Natural killer cell (primary cell): ENCODE measurements at regions not wholly inside any gene's neighbourhood (a gene's known extent, or its start where the extent isn't known, plus 50 kb on each side); places are given as distances from the start of the nearest gene placed in this dataset.
A peak's percentile ranks its signal among the peaks of the same experiment; 100 is the strongest.
"Not testable (repeated sequence)": the region's sequence is repeated elsewhere in the genome, so short reads cannot be mapped to it uniquely, and the experiment has no call there.

Source experiments
- ATAC-seq, 3 donors: fragments of 150-1000 bp in 2 of 3; fragments of 200-7000 bp in 1 of 3; cut with Tn5 transposase; 1 replicate in 1 of 3; 2 replicates in 2 of 3; pipeline ENCODE4 v1.10.0; 2021; ENCODE audit warnings: mild to moderate bottlenecking in 2 of 3, moderate library complexity in 2 of 3
- DNase-seq, 2 donors: peaks; one replicate each; pipeline versions ENCODE4 v3.0.0 to v3.0.0-alpha.2; 2013 to 2021; ENCODE audit warnings: mixed read lengths in 1 of 2
- H3K27ac ChIP-seq: one replicate; pipeline ENCODE4 v1.5.1; 2013; ENCODE audit warnings: mild to moderate bottlenecking, low read length
- H3K27me3 ChIP-seq: one replicate; pipeline ENCODE4 v1.6.1; 2013; ENCODE audit warnings: low read length; ENCODE audit not compliant: control insufficient read depth, insufficient read depth
- H3K36me3 ChIP-seq: one replicate; pipeline ENCODE4 v1.6.1; 2013; ENCODE audit warnings: low read length; ENCODE audit not compliant: control insufficient read depth, insufficient read depth
- H3K4me1 ChIP-seq: one replicate; pipeline ENCODE4 v1.6.1; 2013; ENCODE audit warnings: low read length; ENCODE audit not compliant: control insufficient read depth, insufficient read depth
- H3K4me3 ChIP-seq: one replicate; pipeline ENCODE4 v1.5.1; 2013; ENCODE audit warnings: low read length
- H3K9me3 ChIP-seq: one replicate; pipeline ENCODE4 v1.6.1; 2013; ENCODE audit warnings: low read length; ENCODE audit not compliant: control insufficient read depth, insufficient read depth
- H3K27ac Mint-ChIP-seq, 2 donors: one replicate each; pipeline ENCODE4 v1.8.0; 2022; ENCODE audit warnings: mild to moderate bottlenecking in 2 of 2, mixed read lengths in 2 of 2, moderate library complexity in 1 of 2
- H3K27me3 Mint-ChIP-seq, 2 donors: one replicate each; pipeline ENCODE4 v1.8.0; 2022; ENCODE audit warnings: low read depth in 2 of 2, mixed read lengths in 2 of 2
- H3K36me3 Mint-ChIP-seq: one replicate; pipeline ENCODE4 v1.8.0; 2022; ENCODE audit warnings: mixed read lengths
- H3K4me1 Mint-ChIP-seq, 2 donors: one replicate each; pipeline ENCODE4 v1.8.0; 2022; ENCODE audit warnings: mixed read lengths in 2 of 2
- H3K4me3 Mint-ChIP-seq: one replicate; pipeline ENCODE4 v1.8.0; 2022; ENCODE audit warnings: mild to moderate bottlenecking, moderate library complexity, mixed read lengths
- H3K9me3 Mint-ChIP-seq, 2 donors: one replicate each; pipeline ENCODE4 v1.8.0; 2022; ENCODE audit warnings: mixed read lengths in 2 of 2
- WGBS: methylation state at CpG from one replicate; pipeline ENCODE4 v1.1.7; 2013; ENCODE audit warnings: missing lambda C conversion rate; ENCODE audit not compliant: insufficient coverage; 5-methylcytosine and 5-hydroxymethylcytosine counted together
- intact Hi-C: fragments of 100-400 bp; cut with micrococcal nuclease; formaldehyde crosslinking; loops from one replicate; pipeline ENCODE4 v1.14.2; 2022

DNA sequence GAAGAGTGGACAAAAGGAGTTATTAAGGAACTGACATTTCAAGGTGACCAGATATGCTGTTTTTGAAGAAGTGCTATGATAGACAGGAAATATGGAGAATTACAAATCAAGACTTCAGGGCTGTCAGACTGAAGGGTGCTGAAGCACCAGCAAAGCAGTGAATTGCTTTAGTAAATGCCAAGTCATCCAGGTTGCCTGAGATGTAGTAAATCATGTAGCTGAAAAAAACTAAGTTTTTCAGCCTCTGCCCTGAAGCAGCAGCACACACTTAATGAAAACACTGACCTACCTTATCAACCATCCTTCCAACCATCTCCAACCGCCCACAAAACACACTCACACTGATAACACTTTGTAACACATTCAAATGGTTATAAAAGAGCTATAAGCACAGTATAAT is 110.0 kb downstream of the PRR15 start:
- H3K36me3 ChIP-seq, DNase-seq, H3K36me3 Mint-ChIP-seq, H3K4me1 ChIP-seq, H3K27ac ChIP-seq, intact Hi-C loops, H3K27ac Mint-ChIP-seq, H3K4me3 ChIP-seq, H3K9me3 ChIP-seq, H3K4me3 Mint-ChIP-seq, H3K9me3 Mint-ChIP-seq, H3K4me1 Mint-ChIP-seq, ATAC-seq, H3K27me3 ChIP-seq: not testable (repeated sequence)
- peaks cover 5 to 28% of the 10 kb centered on the region in 2 donors for H3K27me3 Mint-ChIP-seq
- no CpG with 5 or more reads among the region's 1 CpG for WGBS

- DNase-seq, ATAC-seq, H3K4me3 Mint-ChIP-seq, H3K9me3 Mint-ChIP-seq, H3K9me3 ChIP-seq, H3K4me1 ChIP-seq, H3K27me3 ChIP-seq, H3K4me3 ChIP-seq, H3K27ac ChIP-seq, H3K27ac Mint-ChIP-seq, intact Hi-C loops, H3K4me1 Mint-ChIP-seq, H3K36me3 Mint-ChIP-seq, H3K36me3 ChIP-seq: not testable (repeated sequence)
- WGBS, result 74% methylated on average over 5 of the region's 6 CpGs
- peaks cover 2 to 19% of the 10 kb centered on the region in 2 donors for H3K27me3 Mint-ChIP-seq
Observed at GRCh38 chr7:29674626-29675025, 111.0 kb downstream of the PRR15 start.

GRCh38 chr7:29677254-29677653 is 113.6 kb downstream of the PRR15 start:
- H3K9me3 Mint-ChIP-seq, H3K27ac ChIP-seq, H3K4me1 Mint-ChIP-seq, H3K4me3 ChIP-seq, ATAC-seq, H3K36me3 ChIP-seq, intact Hi-C loops, H3K4me3 Mint-ChIP-seq, H3K4me1 ChIP-seq, H3K9me3 ChIP-seq, H3K27me3 Mint-ChIP-seq, H3K36me3 Mint-ChIP-seq, H3K27me3 ChIP-seq, H3K27ac Mint-ChIP-seq, DNase-seq: not testable (repeated sequence)
- WGBS, result 93% methylated on average over 2 of the region's 2 CpGs

DNA sequence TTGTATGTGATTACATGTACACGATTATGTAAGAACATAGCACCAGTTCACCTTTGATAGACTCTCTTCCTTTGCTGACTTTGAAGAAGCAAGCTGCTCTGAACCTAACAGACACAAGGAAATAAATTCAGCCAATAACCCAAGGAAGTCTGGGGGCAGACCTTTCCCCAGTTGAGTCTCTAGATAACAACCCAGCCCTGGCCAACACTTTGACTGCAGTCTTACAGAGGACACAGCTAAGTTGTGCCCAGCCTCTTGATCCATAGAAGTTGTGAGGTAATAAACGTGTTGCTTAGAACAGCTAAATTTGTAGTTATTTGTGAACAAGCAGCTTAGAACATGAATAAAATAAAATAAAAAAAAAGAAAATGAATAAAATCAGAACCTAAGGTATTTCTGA is 116.3 kb downstream of the PRR15 start:
- no CpG with 5 or more reads among the region's 2 CpGs for WGBS
- DNase-seq, H3K4me3 ChIP-seq, H3K27me3 ChIP-seq, H3K9me3 ChIP-seq, ATAC-seq, H3K27ac Mint-ChIP-seq, H3K9me3 Mint-ChIP-seq, H3K36me3 ChIP-seq, intact Hi-C loops, H3K4me3 Mint-ChIP-seq, H3K27ac ChIP-seq, H3K4me1 ChIP-seq, H3K36me3 Mint-ChIP-seq, H3K27me3 Mint-ChIP-seq: not testable (repeated sequence)
- H3K4me1 Mint-ChIP-seq, result peaks cover 11 to 15% of the 10 kb centered on the region in 2 donors

DNA sequence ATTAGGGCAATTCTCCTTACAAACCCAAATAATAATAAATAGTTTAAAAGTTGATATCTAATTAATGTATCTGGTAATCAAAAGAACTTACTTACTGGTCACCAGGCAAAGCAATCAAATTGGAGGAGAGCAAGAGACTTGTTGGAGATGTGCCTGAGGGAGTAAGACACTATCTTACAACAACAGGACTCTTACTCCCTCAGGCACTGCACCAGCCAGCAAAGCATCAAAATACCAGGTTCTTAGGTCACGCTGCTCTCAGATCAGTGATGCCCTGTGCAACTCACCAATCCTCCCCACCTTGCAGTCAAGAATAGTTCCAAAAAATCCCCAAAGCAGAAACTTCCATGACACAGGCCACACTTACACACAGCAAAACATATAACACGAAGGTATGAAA is 117.0 kb downstream of the PRR15 start:
- H3K4me3 ChIP-seq, H3K4me1 ChIP-seq, H3K4me3 Mint-ChIP-seq, H3K27ac Mint-ChIP-seq, intact Hi-C loops, H3K27me3 Mint-ChIP-seq, DNase-seq, H3K36me3 Mint-ChIP-seq, H3K27ac ChIP-seq, H3K36me3 ChIP-seq, H3K9me3 Mint-ChIP-seq, H3K27me3 ChIP-seq, H3K9me3 ChIP-seq, ATAC-seq: not testable (repeated sequence)
- peaks cover 11 to 15% of the 10 kb centered on the region in 2 donors for H3K4me1 Mint-ChIP-seq
- 89% methylated on average over 1 of the region's 2 CpGs for WGBS

DNA sequence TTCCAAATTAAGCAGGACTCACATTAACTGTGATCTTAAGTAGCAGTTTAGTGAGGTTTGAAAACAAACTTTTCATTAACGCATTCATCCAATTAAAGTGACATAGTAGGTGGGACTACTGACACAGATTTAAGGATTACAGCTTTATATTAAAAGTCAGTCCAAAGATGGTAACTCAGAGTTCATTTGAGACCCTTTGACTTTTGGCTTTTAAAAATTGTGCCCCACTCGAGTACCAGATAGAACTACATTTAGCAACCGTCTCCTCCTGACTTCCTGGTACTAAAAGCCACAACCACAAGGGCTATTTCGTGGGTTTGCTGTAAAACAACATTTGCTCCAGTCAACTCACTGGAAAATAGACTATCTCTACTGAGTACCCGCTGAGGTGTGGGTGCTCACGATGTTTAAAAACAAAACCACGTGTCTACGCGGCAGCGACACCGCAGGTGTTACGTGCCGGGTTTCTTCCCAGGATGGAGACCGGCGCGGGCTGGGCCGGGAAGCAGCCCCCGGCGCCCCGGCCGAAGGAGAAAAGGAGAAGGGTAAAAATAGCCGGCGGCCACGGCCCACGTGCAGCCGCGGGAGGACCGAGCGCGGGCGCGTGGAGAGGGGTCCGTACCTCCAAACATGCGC is 120.6 kb downstream of the PRR15 start:
- peak; percentile 6 to 42 (median 33) for ATAC-seq
- intact Hi-C loops, H3K27ac ChIP-seq: not testable (repeated sequence)

More for the DNA sequence above, 120.6 kb downstream of the PRR15 start:
- Mint-ChIP-seq H3K4me1 (peaks cover 17 to 20% of the 10 kb centered on the region in 2 donors), H3K27ac (peak overlapping the region; percentile 76 to 90), H3K4me3 (peak overlapping the region; percentile 100)
- not testable (repeated sequence) for H3K36me3 ChIP-seq, H3K9me3 Mint-ChIP-seq, H3K27me3 Mint-ChIP-seq, DNase-seq, H3K36me3 Mint-ChIP-seq, H3K27me3 ChIP-seq, H3K4me1 ChIP-seq, H3K9me3 ChIP-seq
- H3K4me3 ChIP-seq, result peak overlapping the region; percentile 36
- WGBS, result under 1% methylated on average over 24 of the region's 34 CpGs
